Erythroblast (primary cell): ENCODE measurements at regions not wholly inside any gene's neighbourhood (a gene's known extent, or its start where the extent isn't known, plus 50 kb on each side); places are given as distances from the start of the nearest gene placed in this dataset.

ENCODE experiments used
- GATA1 ChIP-seq: IDR thresholded peaks from 2 replicates; pipeline ENCODE4 v1.6.1; 2011; ENCODE audit warnings: low read depth, mild to moderate bottlenecking, control low read depth, low read length, moderate library complexity
- POLR2A ChIP-seq: IDR thresholded peaks from 2 replicates; pipeline ENCODE4 v1.6.1; 2011; ENCODE audit warnings: mild to moderate bottlenecking, low read length

GRCh38 chrY:8333328-8333727 is 1003.9 kb upstream of the TSPY4 start:
- TF ChIP-seq POLR2A (no peak), GATA1 (no peak)
